GM23338 (cell line): ENCODE measurements at regions not wholly inside any gene's neighbourhood (a gene's known extent, or its start where the extent isn't known, plus 50 kb on each side); places are given as distances from the start of the nearest gene placed in this dataset.

Source experiments
- ATAC-seq: fragments of 200-7000 bp; cut with Tn5 transposase; 3 replicates; pipeline ENCODE4 v1.9.1; 2020
- DNase-seq: peaks from one replicate; pipeline ENCODE4 v3.0.0-alpha.2; 2015; ENCODE audit warnings: low spot score
- H2AFZ ChIP-seq: fragments of 200-600 bp; sonication (generic); 2 replicates; pipeline ENCODE4 v1.8.0; 2016; ENCODE audit warnings: antibody characterized with exemption, mild to moderate bottlenecking, moderate library complexity
- H3F3A ChIP-seq: fragments of 200-600 bp; sonication (generic); replicated peaks from 2 replicates; pipeline ENCODE4 v1.8.0; 2017; ENCODE audit warnings: antibody characterized with exemption, mixed run types, low read depth
- H3K27ac ChIP-seq: fragments of 200-600 bp; sonication (generic); 2 replicates; pipeline ENCODE4 v1.6.1; 2016; ENCODE audit warnings: low read depth
- H3K27me3 ChIP-seq: fragments of 200-600 bp; sonication (generic); 2 replicates; pipeline ENCODE4 v1.8.0; 2016; ENCODE audit warnings: mild to moderate bottlenecking, mixed run types, moderate library complexity; ENCODE audit not compliant: insufficient read depth
- H3K36me3 ChIP-seq: fragments of 200-600 bp; sonication (generic); 2 replicates; pipeline ENCODE4 v1.8.0; 2016; ENCODE audit warnings: mild to moderate bottlenecking; ENCODE audit not compliant: insufficient read depth
- H3K4me1 ChIP-seq: fragments of 200-600 bp; sonication (generic); 2 replicates; pipeline ENCODE4 v1.8.0; 2016; ENCODE audit warnings: mild to moderate bottlenecking, moderate library complexity; ENCODE audit not compliant: insufficient read depth
- H3K4me2 ChIP-seq: fragments of 200-600 bp; sonication (generic); 2 replicates; pipeline ENCODE4 v1.7.1; 2017; ENCODE audit warnings: mixed run types
- H3K4me3 ChIP-seq: fragments of 200-600 bp; sonication (generic); 2 replicates; pipeline ENCODE4 v1.6.1; 2016; ENCODE audit warnings: mixed run types
- H3K79me2 ChIP-seq: fragments of 200-600 bp; sonication (generic); replicated peaks from 2 replicates; pipeline ENCODE4 v1.8.0; 2017; ENCODE audit warnings: mild to moderate bottlenecking; ENCODE audit not compliant: insufficient read depth
- H3K9me2 ChIP-seq: fragments of 200-600 bp; sonication (generic); 2 replicates; pipeline ENCODE4 v1.8.0; 2017; ENCODE audit not compliant: insufficient read depth
- H4K20me1 ChIP-seq: fragments of 200-600 bp; sonication (generic); replicated peaks from 2 replicates; pipeline ENCODE4 v1.8.0; 2017; ENCODE audit warnings: mild to moderate bottlenecking; ENCODE audit not compliant: insufficient read depth
- H3K27ac Mint-ChIP-seq: 2 replicates; pipeline ENCODE4 v1.8.0; 2020; ENCODE audit warnings: inconsistent platforms, mild to moderate bottlenecking, moderate library complexity, mixed read lengths
- H3K27me3 Mint-ChIP-seq: 3 replicates; pipeline ENCODE4 v1.8.0; 2022; ENCODE audit warnings: low read depth, mild to moderate bottlenecking, moderate library complexity, mixed read lengths, inconsistent platforms; ENCODE audit not compliant: insufficient read depth, poor library complexity
- H3K36me3 Mint-ChIP-seq: 3 replicates; pipeline ENCODE4 v1.8.0; 2021; ENCODE audit warnings: low read depth, mild to moderate bottlenecking, inconsistent platforms, moderate library complexity, mixed read lengths
- H3K4me1 Mint-ChIP-seq: 3 replicates; pipeline ENCODE4 v1.8.0; 2020; ENCODE audit warnings: mild to moderate bottlenecking, inconsistent platforms, mixed read lengths
- H3K4me3 Mint-ChIP-seq: 3 replicates; pipeline ENCODE4 v1.8.0; 2021; ENCODE audit warnings: moderate library complexity, mild to moderate bottlenecking, inconsistent platforms, mixed read lengths
- H3K9me3 Mint-ChIP-seq: 3 replicates; pipeline ENCODE4 v1.8.0; 2020; ENCODE audit warnings: moderate library complexity, mild to moderate bottlenecking, inconsistent platforms, mixed read lengths
- EZH2phosphoT487 ChIP-seq: fragments of 200-600 bp; sonication (generic); IDR thresholded peaks from one replicate; pipeline ENCODE4 v1.8.1; 2018; ENCODE audit warnings: antibody characterized with exemption; ENCODE audit not compliant: unreplicated experiment
- JUNB ChIP-seq: IDR thresholded peaks from one replicate; pipeline ENCODE4 v1.6.1; 2016; ENCODE audit warnings: antibody characterized with exemption; ENCODE audit not compliant: unreplicated experiment
- NANOG ChIP-seq: IDR thresholded peaks from 2 replicates; pipeline ENCODE4 v1.6.1; 2016; ENCODE audit warnings: antibody characterized with exemption, borderline replicate concordance
- POLR2AphosphoS5 ChIP-seq: IDR thresholded peaks from 2 replicates; pipeline ENCODE4 v1.6.1; 2016; ENCODE audit warnings: antibody characterized with exemption, low read depth
- ZNF331 ChIP-seq: fragments of 250-450 bp; sonication (Bioruptor Pico); IDR thresholded peaks from 2 replicates; pipeline ENCODE4 v1.5.0; 2020; ENCODE audit warnings: low read depth, mild to moderate bottlenecking, moderate library complexity
- TF ChIP-seq, protein P1 (sequence below), 2 experiments: fragments of 200-600 bp in 1 of 2; sonication (generic) in 1 of 2; conservative IDR thresholded peaks; 2 replicates each; pipeline versions ENCODE4 v1.5.1 to v1.6.1; 2016 to 2017; ENCODE audit warnings: antibody characterized with exemption in 2 of 2, low read depth in 2 of 2, mild to moderate bottlenecking in 2 of 2, moderate library complexity in 1 of 2
- TF ChIP-seq, protein P2 (sequence below): IDR thresholded peaks from 2 replicates; pipeline ENCODE4 v1.6.1; 2016; ENCODE audit warnings: antibody characterized with exemption
- TF ChIP-seq, protein P3 (sequence below): IDR thresholded peaks from one replicate; pipeline ENCODE4 v1.6.1; 2018; ENCODE audit warnings: antibody characterized with exemption; ENCODE audit not compliant: unreplicated experiment

DNA sequence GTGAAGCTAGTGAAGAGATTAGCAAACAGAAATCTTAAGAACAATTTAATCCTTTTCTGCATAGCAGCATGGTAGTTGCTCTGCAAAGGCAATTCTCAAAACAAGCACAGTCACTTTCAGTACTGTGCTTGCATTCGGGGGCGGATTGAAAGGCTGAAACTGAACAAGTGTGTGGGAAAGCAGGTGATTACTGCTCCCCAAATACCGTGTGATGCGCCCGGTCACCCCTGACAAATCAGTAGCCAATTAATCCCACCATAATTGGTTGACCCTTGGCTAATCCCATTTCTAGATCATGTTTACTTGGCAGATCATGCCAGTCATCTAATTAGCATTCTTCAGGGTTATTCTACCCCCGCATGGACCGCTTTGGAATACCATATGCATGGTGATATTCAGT is 76.5 kb upstream of the ADRB1 start:
- peak overlapping the region; percentile 32; the same call in 1 of the 2 replicates for H2AFZ ChIP-seq
- H3K4me3 Mint-ChIP-seq = no peak overlapping the region
- no peaks in the 10 kb centered on the region for H4K20me1 ChIP-seq
- H3K9me2 ChIP-seq = 0 out of 2 replicates have a peak, but pooled peaks cover 3% of the 10 kb centered on the region
- peaks cover 15% of the 10 kb centered on the region for H3K9me3 Mint-ChIP-seq
- peaks cover 4% of the 10 kb centered on the region; the same call in 1 of the 2 replicates for H3K36me3 ChIP-seq
- no peak for TF ChIP-seq EZH2phosphoT487
- TF ChIP-seq JUNB = no peak
- TF ChIP-seq ZNF331 = no peak
- peaks cover 13% of the 10 kb centered on the region for H3K36me3 Mint-ChIP-seq
- H3K27ac ChIP-seq = no peak overlapping the region
- H3K4me1 Mint-ChIP-seq = peaks cover 8% of the 10 kb centered on the region; the same call in 1 of the 3 replicates
- H3K27me3 Mint-ChIP-seq = peaks cover 2% of the 10 kb centered on the region
- ATAC-seq = no peak
- no peak overlapping the region for H3K4me2 ChIP-seq
- no peaks in the 10 kb centered on the region for H3K79me2 ChIP-seq
- no peaks in the 10 kb centered on the region for H3F3A ChIP-seq
- no peaks in the 10 kb centered on the region for H3K27me3 ChIP-seq
- H3K4me3 ChIP-seq = no peak overlapping the region
- no peak for DNase-seq
- no peaks in the 10 kb centered on the region for H3K4me1 ChIP-seq
- no peak overlapping the region for H3K27ac Mint-ChIP-seq

DNA sequence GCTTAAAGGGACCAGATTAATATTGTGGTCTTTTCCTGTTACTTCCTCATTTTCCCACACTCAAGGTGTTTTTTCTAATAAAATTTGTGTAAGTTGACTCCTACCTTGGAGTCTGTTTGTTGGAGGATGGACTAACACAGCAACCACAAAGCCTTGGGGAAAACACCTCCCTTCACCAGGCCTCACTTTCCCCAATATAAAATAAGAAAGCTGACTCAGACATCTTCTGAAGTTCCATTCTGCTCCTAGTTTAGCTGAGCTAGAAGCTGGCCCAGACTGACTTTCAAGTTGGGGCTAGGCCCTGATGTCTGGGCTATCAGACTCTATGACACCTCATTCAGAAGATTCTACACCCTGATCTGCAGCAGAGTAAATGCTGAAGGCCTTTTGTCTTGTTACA is 73.0 kb upstream of the ADRB1 start:
- TF ChIP-seq NANOG = no peak
- TF ChIP-seq ZNF331 = no peak
- TF ChIP-seq, protein P1, sequence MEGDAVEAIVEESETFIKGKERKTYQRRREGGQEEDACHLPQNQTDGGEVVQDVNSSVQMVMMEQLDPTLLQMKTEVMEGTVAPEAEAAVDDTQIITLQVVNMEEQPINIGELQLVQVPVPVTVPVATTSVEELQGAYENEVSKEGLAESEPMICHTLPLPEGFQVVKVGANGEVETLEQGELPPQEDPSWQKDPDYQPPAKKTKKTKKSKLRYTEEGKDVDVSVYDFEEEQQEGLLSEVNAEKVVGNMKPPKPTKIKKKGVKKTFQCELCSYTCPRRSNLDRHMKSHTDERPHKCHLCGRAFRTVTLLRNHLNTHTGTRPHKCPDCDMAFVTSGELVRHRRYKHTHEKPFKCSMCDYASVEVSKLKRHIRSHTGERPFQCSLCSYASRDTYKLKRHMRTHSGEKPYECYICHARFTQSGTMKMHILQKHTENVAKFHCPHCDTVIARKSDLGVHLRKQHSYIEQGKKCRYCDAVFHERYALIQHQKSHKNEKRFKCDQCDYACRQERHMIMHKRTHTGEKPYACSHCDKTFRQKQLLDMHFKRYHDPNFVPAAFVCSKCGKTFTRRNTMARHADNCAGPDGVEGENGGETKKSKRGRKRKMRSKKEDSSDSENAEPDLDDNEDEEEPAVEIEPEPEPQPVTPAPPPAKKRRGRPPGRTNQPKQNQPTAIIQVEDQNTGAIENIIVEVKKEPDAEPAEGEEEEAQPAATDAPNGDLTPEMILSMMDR (conservative IDR thresholded peaks at IDR 0.05; ENCODE audit: low read depth in 2 of 2) = no peak
- no peak for TF ChIP-seq EZH2phosphoT487
- TF ChIP-seq POLR2AphosphoS5 = no peak
- TF ChIP-seq, protein P2, sequence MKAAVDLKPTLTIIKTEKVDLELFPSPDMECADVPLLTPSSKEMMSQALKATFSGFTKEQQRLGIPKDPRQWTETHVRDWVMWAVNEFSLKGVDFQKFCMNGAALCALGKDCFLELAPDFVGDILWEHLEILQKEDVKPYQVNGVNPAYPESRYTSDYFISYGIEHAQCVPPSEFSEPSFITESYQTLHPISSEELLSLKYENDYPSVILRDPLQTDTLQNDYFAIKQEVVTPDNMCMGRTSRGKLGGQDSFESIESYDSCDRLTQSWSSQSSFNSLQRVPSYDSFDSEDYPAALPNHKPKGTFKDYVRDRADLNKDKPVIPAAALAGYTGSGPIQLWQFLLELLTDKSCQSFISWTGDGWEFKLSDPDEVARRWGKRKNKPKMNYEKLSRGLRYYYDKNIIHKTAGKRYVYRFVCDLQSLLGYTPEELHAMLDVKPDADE = no peak
- TF ChIP-seq, protein P3, sequence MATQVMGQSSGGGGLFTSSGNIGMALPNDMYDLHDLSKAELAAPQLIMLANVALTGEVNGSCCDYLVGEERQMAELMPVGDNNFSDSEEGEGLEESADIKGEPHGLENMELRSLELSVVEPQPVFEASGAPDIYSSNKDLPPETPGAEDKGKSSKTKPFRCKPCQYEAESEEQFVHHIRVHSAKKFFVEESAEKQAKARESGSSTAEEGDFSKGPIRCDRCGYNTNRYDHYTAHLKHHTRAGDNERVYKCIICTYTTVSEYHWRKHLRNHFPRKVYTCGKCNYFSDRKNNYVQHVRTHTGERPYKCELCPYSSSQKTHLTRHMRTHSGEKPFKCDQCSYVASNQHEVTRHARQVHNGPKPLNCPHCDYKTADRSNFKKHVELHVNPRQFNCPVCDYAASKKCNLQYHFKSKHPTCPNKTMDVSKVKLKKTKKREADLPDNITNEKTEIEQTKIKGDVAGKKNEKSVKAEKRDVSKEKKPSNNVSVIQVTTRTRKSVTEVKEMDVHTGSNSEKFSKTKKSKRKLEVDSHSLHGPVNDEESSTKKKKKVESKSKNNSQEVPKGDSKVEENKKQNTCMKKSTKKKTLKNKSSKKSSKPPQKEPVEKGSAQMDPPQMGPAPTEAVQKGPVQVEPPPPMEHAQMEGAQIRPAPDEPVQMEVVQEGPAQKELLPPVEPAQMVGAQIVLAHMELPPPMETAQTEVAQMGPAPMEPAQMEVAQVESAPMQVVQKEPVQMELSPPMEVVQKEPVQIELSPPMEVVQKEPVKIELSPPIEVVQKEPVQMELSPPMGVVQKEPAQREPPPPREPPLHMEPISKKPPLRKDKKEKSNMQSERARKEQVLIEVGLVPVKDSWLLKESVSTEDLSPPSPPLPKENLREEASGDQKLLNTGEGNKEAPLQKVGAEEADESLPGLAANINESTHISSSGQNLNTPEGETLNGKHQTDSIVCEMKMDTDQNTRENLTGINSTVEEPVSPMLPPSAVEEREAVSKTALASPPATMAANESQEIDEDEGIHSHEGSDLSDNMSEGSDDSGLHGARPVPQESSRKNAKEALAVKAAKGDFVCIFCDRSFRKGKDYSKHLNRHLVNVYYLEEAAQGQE = no peak
- H3K9me2 ChIP-seq = 0 out of 2 replicates have a peak, but pooled peaks cover 3% of the 10 kb centered on the region
- no peak overlapping the region for H3K27ac ChIP-seq
- no peaks in the 10 kb centered on the region for H3K79me2 ChIP-seq
- H3K36me3 Mint-ChIP-seq = peaks cover 13% of the 10 kb centered on the region
- H2AFZ ChIP-seq = no peak overlapping the region
- peaks cover 4% of the 10 kb centered on the region; the same call in 1 of the 2 replicates for H3K36me3 ChIP-seq
- H3F3A ChIP-seq = no peaks in the 10 kb centered on the region
- ATAC-seq (no peak), DNase-seq (no peak)
- H3K4me1 Mint-ChIP-seq = peaks cover 8% of the 10 kb centered on the region; the same call in 1 of the 3 replicates
- no peaks in the 10 kb centered on the region for H3K4me1 ChIP-seq
- H4K20me1 ChIP-seq = no peaks in the 10 kb centered on the region
- no peak overlapping the region for H3K27ac Mint-ChIP-seq
- H3K4me3 ChIP-seq = no peak overlapping the region
- H3K27me3 ChIP-seq = no peaks in the 10 kb centered on the region
- peaks cover 4% of the 10 kb centered on the region for H3K27me3 Mint-ChIP-seq
- H3K9me3 Mint-ChIP-seq = peaks cover 29% of the 10 kb centered on the region
- no peak overlapping the region for H3K4me3 Mint-ChIP-seq
- no peak overlapping the region for H3K4me2 ChIP-seq
